Kidney (tissue), 13 donors: ENCODE measurements at regions not wholly inside any gene's neighbourhood (a gene's known extent, or its start where the extent isn't known, plus 50 kb on each side); places are given as distances from the start of the nearest gene placed in this dataset.

Experiments used
- DNase-seq, 5 donors: peaks; one replicate each; pipeline ENCODE4 v3.0.0-alpha.2; 2013 to 2020
- FAIRE-seq: peaks from 2 replicates; lab custom pipeline; 2012; peaks lifted over from hg19 to GRCh38; lab: Jason Lieb, UNC
- H3K27ac ChIP-seq, 2 donors: one replicate each; pipeline ENCODE4 v1.7.0; 2013; ENCODE audit warnings: low read depth in 2 of 2, low read length in 2 of 2, inconsistent platforms in 1 of 2
- H3K27me3 ChIP-seq: one replicate; pipeline ENCODE4 v1.7.1; 2013; ENCODE audit warnings: low read length, inconsistent platforms; ENCODE audit not compliant: control insufficient read depth, insufficient read depth
- H3K36me3 ChIP-seq, 3 donors: one replicate each; pipeline versions ENCODE4 v1.7.0 to v1.7.1; 2013; ENCODE audit warnings: low read length in 3 of 3, control low read depth in 1 of 3, inconsistent platforms in 1 of 3; ENCODE audit not compliant: insufficient read depth in 3 of 3, control insufficient read depth in 2 of 3
- H3K4me1 ChIP-seq, 3 donors: one replicate each; pipeline versions ENCODE4 v1.7.0 to v1.7.1; 2013; ENCODE audit warnings: low read length in 3 of 3, inconsistent platforms in 1 of 3, low read depth in 1 of 3; ENCODE audit not compliant: control insufficient read depth in 2 of 3, insufficient read depth in 2 of 3
- H3K4me3 ChIP-seq, 3 donors: one replicate each; pipeline versions ENCODE4 v1.7.0 to v1.8.1; 2013; ENCODE audit warnings: low read length in 3 of 3, control low read depth in 1 of 3, inconsistent platforms in 1 of 3
- H3K9ac ChIP-seq, 3 donors: one replicate each; pipeline versions ENCODE4 v1.7.0 to v1.7.1; 2013; ENCODE audit warnings: low read length in 3 of 3, control low read depth in 1 of 3, inconsistent platforms in 1 of 3
- H3K9me3 ChIP-seq, 3 donors: one replicate each; pipeline versions ENCODE4 v1.7.0 to v1.7.1; 2013; ENCODE audit warnings: low read length in 3 of 3, control low read depth in 1 of 3, inconsistent platforms in 1 of 3; ENCODE audit not compliant: control insufficient read depth in 2 of 3, insufficient read depth in 1 of 3
- CTCF ChIP-seq: IDR thresholded peaks from 3 replicates; pipeline ENCODE4 v1.5.1; 2012; ENCODE audit warnings: mild to moderate bottlenecking, moderate library complexity, borderline replicate concordance; ENCODE audit not compliant: insufficient read depth; ENCODE audit errors: extremely low read depth
- intact Hi-C: fragments of 100-400 bp; cut with DNase I; formaldehyde crosslinking; loops from one replicate; pipeline ENCODE4 v1.11.1; 2022
- donor health status: control.
- donor health status: control.
- donor health status: control.
- donor health status: control.
- donor health status: control.
- donor health status: DM: yes; HTN: yes; CAD: no.
- donor health status: Normal renal cell carcinoma (clear cell type).

- DNase-seq (no peak), FAIRE-seq (no peak)
- H3K4me3 ChIP-seq = no peak overlapping the region
- H3K27me3 ChIP-seq = no peaks in the 10 kb centered on the region
- H3K9ac ChIP-seq = no peak overlapping the region
- no peak for TF ChIP-seq CTCF
- no peaks in the 10 kb centered on the region for H3K4me1 ChIP-seq
- intact Hi-C loops = no loop called here
- H3K9me3 ChIP-seq = no peaks in the 10 kb centered on the region
- no peaks in the 10 kb centered on the region for H3K36me3 ChIP-seq
- H3K27ac ChIP-seq = no peak overlapping the region
Observed at GRCh38 chr1:22222723-22223122, 79.8 kb upstream of the WNT4 start.

GRCh38 chr1:22223176-22223575 is 80.3 kb upstream of the WNT4 start:
- Histone ChIP-seq H3K9ac (no peak overlapping the region), H3K4me3 (no peak overlapping the region), H3K9me3 (no peaks in the 10 kb centered on the region), H3K36me3 (no peaks in the 10 kb centered on the region), H3K27ac (no peak overlapping the region), H3K27me3 (no peaks in the 10 kb centered on the region), H3K4me1 (no peaks in the 10 kb centered on the region)
- FAIRE-seq (no peak), DNase-seq (peak in 2 of 5 donors; percentile 24 to 29)
- TF ChIP-seq CTCF = no peak
- intact Hi-C loops = no loop called here

DNA sequence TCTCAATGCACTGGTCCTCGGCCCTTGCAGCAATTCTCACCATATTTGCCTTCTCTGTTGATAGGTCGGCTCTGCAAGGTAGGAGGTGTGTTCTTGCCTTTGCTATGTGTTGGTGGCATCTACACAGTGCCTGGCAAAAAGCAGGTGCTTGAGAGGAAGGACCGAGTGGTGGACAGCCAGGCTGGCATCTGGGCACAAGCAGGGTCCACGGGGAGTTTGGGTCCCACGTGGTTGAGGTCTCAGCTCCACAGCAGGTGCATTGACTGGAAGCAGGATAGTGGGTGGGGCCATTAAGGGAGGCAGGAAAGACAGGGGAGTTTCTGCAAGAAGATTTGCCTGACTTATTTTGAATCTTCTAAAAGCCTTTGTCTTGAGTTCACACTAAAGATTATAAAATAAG is 81.2 kb upstream of the WNT4 start:
- Histone ChIP-seq H3K9me3 (no peaks in the 10 kb centered on the region), H3K36me3 (no peaks in the 10 kb centered on the region), H3K4me3 (no peak overlapping the region), H3K27ac (no peak overlapping the region), H3K9ac (no peak overlapping the region), H3K27me3 (no peaks in the 10 kb centered on the region), H3K4me1 (no peaks in the 10 kb centered on the region)
- TF ChIP-seq CTCF = no peak
- intact Hi-C loops = no loop called here
- FAIRE-seq (no peak), DNase-seq (peak in 2 of 5 donors; percentile 20 to 35)

DNA sequence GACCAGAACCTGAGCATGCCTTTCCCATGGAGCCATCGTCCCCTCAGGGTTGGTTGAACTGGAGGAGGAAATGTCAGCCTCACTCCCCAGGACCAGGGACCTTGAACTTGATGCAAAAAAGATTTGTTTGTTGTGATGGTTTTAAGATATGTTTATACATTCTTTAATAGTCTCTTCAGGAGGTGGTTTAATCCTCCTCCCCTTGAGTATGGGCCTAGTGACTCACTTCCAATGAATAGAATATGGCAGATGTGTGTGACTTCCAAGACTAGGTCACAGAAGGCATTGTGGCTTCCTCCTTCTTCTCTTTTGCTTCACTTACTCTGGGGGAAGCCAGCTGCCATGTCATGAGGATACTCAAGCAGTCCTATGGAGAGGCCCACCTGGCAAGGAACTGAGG is 81.7 kb upstream of the WNT4 start:
- Histone ChIP-seq H3K27me3 (no peaks in the 10 kb centered on the region), H3K36me3 (no peaks in the 10 kb centered on the region), H3K4me3 (no peak overlapping the region), H3K27ac (no peak overlapping the region), H3K4me1 (no peaks in the 10 kb centered on the region), H3K9me3 (no peaks in the 10 kb centered on the region), H3K9ac (no peak overlapping the region)
- intact Hi-C loops = no loop called here
- DNase-seq (peak in 1 of 5 donors; percentile 13), FAIRE-seq (no peak)
- TF ChIP-seq CTCF = no peak
